HS-5 (cell line): ENCODE measurements at regions not wholly inside any gene's neighbourhood (a gene's known extent, or its start where the extent isn't known, plus 50 kb on each side); places are given as distances from the start of the nearest gene placed in this dataset.
A peak's percentile ranks its signal among the peaks of the same experiment; 100 is the strongest.
"Not testable (repeated sequence)": the region's sequence is repeated elsewhere in the genome, so short reads cannot be mapped to it uniquely, and the experiment has no call there.

Experiments
- DNase-seq: peaks from one replicate; pipeline ENCODE4 v3.0.0-alpha.2; 2012; ENCODE audit warnings: low read depth

GRCh38 chr6:56904068-56904467 lies 50.8 kb upstream of the BEND6 start:
- DNase-seq, result no peak

GRCh38 chr6:56902641-56903464 lies 52.1 kb upstream of the BEND6 start:
- DNase-seq, result no peak

- DNase-seq, result no peak
These were observed 54.1 kb upstream of the BEND6 start for GRCh38 chr6:56900784-56901183.

GRCh38 chr6:56899753-56900152 lies 55.2 kb upstream of the BEND6 start:
- no peak for DNase-seq

- DNase-seq, result no peak
These were observed 55.6 kb upstream of the BEND6 start for GRCh38 chr6:56899311-56899710.

GRCh38 chr6:56897789-56898529 lies 56.9 kb upstream of the BEND6 start:
- DNase-seq, result no peak

- DNase-seq, result no peak
These were observed 63.2 kb upstream of the BEND6 start for GRCh38 chr6:56891754-56892153.

GRCh38 chr6:56890683-56891429 lies 64.1 kb upstream of the BEND6 start:
- DNase-seq, result peak; percentile 82

GRCh38 chr6:56890066-56890465 lies 64.8 kb upstream of the BEND6 start:
- DNase-seq, result no peak

GRCh38 chr6:56889492-56889891 lies 65.4 kb upstream of the BEND6 start:
- no peak for DNase-seq

GRCh38 chr6:56888687-56889086 lies 66.2 kb upstream of the BEND6 start:
- DNase-seq, result no peak

GRCh38 chr6:56887086-56887485 lies 67.8 kb upstream of the BEND6 start:
- DNase-seq, result no peak

GRCh38 chr6:56877922-56878321 lies 77.0 kb upstream of the BEND6 start:
- no peak for DNase-seq

- DNase-seq, result no peak
These were observed 78.9 kb upstream of the BEND6 start for GRCh38 chr6:56875961-56876360.

GRCh38 chr6:56875523-56875922 lies 79.4 kb upstream of the BEND6 start:
- DNase-seq, result no peak

GRCh38 chr6:56874328-56874727 lies 80.6 kb upstream of the BEND6 start:
- DNase-seq, result no peak

GRCh38 chr6:56870053-56870452 lies 84.9 kb upstream of the BEND6 start:
- DNase-seq, result not testable (repeated sequence)

GRCh38 chr6:56869346-56869745 lies 85.6 kb upstream of the BEND6 start:
- DNase-seq, result no peak

- peak; percentile 76 for DNase-seq
These were observed 86.2 kb upstream of the BEND6 start for GRCh38 chr6:56868687-56869086.

GRCh38 chr6:56866917-56867522 lies 87.9 kb upstream of the BEND6 start:
- no peak for DNase-seq

- DNase-seq, result no peak
These were observed 89.6 kb upstream of the BEND6 start for GRCh38 chr6:56865081-56865875.
